ENCODE measurements at regions not wholly inside any gene's neighbourhood (a gene's known extent, or its start where the extent isn't known, plus 50 kb on each side); places are given as distances from the start of the nearest gene placed in this dataset.
"Not testable (repeated sequence)": the region's sequence is repeated elsewhere in the genome, so short reads cannot be mapped to it uniquely, and the experiment has no call there.

DNA sequence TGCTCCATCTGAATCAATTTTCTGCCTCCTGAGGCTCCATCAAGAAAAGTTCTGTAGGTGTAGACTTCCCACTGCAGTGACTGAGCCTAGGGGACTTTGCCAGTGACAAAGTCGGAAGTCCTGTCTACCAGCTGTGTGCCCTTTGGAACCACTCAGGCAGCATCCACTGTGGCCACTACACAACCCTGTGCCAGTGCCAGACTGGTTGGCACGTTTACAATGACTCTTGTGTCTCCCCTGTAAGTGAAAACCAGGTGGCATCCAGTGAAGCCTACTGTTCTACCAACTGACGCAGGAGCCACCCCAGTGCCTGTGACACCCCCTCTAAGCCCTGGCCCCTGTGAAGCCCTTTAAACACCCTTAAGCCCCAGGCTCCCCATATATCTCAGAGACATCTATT is 132.1 kb upstream of the SERPINE2 start:
- DNase-seq (ENCODE audit: low spot score): no peak
- TF ChIP-seq, protein P1, sequence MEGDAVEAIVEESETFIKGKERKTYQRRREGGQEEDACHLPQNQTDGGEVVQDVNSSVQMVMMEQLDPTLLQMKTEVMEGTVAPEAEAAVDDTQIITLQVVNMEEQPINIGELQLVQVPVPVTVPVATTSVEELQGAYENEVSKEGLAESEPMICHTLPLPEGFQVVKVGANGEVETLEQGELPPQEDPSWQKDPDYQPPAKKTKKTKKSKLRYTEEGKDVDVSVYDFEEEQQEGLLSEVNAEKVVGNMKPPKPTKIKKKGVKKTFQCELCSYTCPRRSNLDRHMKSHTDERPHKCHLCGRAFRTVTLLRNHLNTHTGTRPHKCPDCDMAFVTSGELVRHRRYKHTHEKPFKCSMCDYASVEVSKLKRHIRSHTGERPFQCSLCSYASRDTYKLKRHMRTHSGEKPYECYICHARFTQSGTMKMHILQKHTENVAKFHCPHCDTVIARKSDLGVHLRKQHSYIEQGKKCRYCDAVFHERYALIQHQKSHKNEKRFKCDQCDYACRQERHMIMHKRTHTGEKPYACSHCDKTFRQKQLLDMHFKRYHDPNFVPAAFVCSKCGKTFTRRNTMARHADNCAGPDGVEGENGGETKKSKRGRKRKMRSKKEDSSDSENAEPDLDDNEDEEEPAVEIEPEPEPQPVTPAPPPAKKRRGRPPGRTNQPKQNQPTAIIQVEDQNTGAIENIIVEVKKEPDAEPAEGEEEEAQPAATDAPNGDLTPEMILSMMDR (IDR thresholded peaks at IDR 0.05): no peak
- ATAC-seq (ENCODE audit: low FRiP score): no peak

DNA sequence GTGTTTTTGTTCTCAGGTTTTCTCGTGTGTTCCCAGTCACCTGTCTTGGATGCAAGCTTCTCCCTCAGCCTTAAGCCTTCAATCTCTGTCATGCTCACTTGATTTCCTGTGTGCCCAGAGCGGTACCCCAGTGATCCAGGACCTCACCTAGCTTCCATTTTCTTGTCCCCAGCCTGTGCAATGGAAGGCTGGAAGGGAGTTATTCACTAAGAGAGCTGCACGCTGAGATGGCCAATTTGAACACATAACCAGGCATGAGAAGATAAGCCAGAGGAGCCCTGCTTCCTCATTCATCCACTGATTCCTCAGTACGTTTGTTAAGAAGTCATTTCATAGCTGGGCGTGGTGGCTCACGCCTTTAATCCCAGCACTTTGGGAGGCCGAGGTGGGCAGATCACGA is 130.8 kb upstream of the SERPINE2 start:
- DNase-seq (ENCODE audit: low spot score) (no peak), ATAC-seq (ENCODE audit: low FRiP score) (no peak)
- TF ChIP-seq, protein P1 (IDR thresholded peaks at IDR 0.05): no peak

DNA sequence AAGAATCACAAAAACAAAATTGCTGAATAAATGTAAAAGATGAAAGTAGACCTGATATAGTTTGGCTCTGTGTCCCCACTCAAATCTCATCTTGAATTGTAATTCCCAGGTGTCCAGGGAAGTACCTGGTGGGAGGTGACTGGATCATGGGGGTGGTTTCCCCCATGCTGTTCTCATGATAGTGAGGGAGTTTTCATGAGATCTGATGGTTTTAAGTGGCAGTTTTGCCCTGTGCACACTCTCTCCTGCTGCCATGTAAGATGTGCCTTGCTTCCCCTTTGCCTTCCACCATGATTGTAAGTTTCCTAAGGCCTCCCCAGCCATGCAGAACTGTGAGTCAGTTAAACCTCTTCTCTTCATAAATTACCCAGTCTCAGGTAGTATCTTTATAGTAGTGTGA is 128.7 kb upstream of the SERPINE2 start:
- not testable (repeated sequence) for ATAC-seq (ENCODE audit: low FRiP score); DNase-seq (ENCODE audit: low spot score)

DNA sequence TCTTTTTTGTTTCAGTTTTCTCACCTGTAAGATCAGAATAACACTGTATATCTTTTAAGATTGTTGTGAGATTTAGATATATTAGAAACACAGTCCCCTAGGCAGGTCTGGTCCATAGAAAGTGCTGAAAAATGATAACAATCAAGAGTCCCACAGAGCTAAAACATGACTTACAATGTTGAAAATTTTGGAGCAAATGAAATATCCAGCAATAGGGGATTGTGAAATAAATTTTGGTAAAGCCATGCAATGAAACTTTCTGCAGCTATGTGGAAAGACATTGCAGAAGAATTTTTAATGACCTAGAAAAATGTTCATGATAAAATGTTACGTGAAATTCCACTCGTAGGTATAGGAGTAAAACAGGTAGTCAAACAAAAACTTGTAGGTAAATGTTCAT is 127.6 kb upstream of the SERPINE2 start:
- ATAC-seq (ENCODE audit: low FRiP score) (no peak), DNase-seq (ENCODE audit: low spot score) (no peak)
- TF ChIP-seq, protein P1 (IDR thresholded peaks at IDR 0.05): no peak

DNA sequence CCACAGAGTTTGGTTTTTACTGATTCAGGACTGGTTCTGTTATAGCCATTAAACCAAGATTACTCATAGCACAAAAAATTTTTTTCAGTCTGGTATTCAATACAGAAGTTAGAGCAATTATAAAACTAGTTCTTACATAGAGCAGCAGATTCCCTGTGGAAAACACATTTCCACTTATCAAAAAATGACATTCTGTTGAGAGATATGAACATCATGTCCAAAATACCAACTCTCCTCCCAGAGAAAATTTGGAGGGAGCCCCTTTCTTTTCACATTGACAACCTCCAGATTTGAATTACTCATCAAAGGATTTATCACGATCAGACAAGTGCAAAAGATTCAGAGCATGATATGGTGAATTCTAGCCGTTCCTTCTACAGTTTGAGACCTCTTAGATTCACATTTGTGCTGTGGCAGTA is 126.8 kb upstream of the SERPINE2 start:
- DNase-seq (ENCODE audit: low spot score) (no peak), ATAC-seq (ENCODE audit: low FRiP score) (no peak)
- TF ChIP-seq, protein P1 (IDR thresholded peaks at IDR 0.05): no peak

DNA sequence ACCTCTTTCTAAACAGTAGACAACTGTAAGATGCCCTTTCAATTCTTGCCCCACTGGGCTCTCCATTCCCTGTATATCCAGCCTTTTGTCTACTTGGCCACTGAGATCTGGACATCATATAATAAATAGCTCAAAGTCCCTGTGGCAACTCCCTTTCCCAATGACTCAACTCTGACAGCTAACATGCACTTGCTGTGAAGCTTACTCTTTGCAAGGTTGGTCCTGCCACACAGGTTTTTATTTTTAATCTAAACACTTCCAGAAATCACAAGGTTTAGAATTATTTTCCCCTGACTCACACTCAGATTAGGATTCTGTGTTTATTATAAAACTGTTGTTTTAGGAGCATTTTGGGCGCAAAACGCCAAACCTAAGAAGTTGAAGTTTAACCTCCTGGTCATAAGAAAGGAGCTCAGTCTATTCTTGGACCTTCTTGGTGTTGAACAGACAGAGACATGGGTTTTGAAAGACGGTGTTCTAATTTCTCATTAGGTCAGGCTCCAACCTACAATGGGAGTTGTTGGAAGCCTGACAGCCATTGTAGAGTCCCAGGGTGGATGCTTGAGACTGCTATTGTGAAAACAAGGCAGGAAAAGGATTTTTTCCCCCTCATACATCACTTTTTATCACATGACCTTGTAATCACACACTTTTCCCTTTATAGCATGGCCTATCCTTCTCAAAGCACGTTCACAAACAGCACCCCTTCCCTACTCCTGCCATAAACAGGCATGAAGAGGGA is 124.7 kb upstream of the SERPINE2 start:
- no peak for ATAC-seq (ENCODE audit: low FRiP score)
- no peak for DNase-seq (ENCODE audit: low spot score)
- TF ChIP-seq, protein P1 (IDR thresholded peaks at IDR 0.05): no peak

DNA sequence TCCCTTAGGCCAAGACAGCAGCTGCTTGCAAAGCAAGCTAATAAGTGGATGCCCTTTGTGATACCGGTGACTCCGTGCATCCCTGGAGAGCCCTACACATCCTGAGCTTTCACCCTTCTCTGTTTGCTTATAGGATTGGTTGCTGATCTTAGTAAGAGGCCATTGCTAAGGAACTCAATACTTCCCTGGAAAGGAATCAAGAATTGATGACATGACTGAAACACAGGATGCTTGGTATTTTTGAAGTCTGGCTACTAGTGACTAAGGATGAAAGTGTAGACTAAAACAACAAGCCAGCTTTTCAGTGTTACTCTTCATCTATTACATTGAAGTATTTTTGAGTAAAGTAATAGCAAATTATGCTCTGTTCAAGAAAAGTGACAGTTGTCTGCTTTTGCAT is 123.0 kb upstream of the SERPINE2 start:
- no peak for DNase-seq (ENCODE audit: low spot score)
- TF ChIP-seq, protein P1 (IDR thresholded peaks at IDR 0.05): no peak
- ATAC-seq (ENCODE audit: low FRiP score): no peak

Measured in omental fat pad (tissue), 3 donors.